ENCODE measurements at regions not wholly inside any gene's neighbourhood (a gene's known extent, or its start where the extent isn't known, plus 50 kb on each side); places are given as distances from the start of the nearest gene placed in this dataset.
"Not testable (repeated sequence)": the region's sequence is repeated elsewhere in the genome, so short reads cannot be mapped to it uniquely, and the experiment has no call there.

DNA sequence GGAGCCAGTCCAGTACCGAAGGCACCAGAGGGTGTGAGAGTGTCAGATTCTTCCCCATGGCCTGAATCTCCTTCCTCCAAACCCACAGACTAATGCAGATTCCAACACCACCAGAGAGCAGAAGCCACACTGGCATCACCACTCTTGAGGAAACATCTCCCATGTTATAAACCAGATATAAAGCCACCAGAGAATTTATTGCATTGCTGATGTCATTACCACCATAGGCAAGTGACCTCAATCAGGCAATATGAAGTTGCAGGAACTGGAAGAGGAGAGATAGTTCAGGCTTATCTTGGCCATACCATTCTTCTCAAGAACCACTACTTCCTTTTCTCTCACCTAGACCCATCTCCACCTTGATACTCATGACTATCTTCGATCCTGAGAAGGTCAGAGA is 653.4 kb downstream of the TMEM121 start:
- WGBS (ENCODE audit: insufficient coverage) = 33% methylated on average over 1 of the region's 2 CpGs
- ATAC-seq (ENCODE audit: low read depth) = no peak
- Mint-ChIP-seq H3K27ac (no peak overlapping the region), H3K4me1 (peaks cover under 1% of the 10 kb centered on the region), H3K4me3 (no peak overlapping the region), H3K27me3 (peaks cover 20% of the 10 kb centered on the region), H3K9me3 (ENCODE audit: insufficient read depth) (no peaks in the 10 kb centered on the region)
- Histone ChIP-seq H3K79me2 (ENCODE audit: control insufficient read depth, insufficient read depth, low read length) (no peaks in the 10 kb centered on the region), H4K20me1 (ENCODE audit: control insufficient read depth, insufficient read depth, low read length, poor library complexity, severe bottlenecking) (no peaks in the 10 kb centered on the region), H3K27me3 (replicated peaks in 1 of 4; ENCODE audit: control extremely low read depth in 1 of 4, control insufficient read depth in 3 of 4, insufficient read depth in 4 of 4, low read length in 3 of 4) (no peaks in the 10 kb centered on the region), H3K9ac (ENCODE audit: low read length) (no peak overlapping the region), H2AFZ (ENCODE audit: insufficient read depth, low read depth, low read length, poor library complexity, severe bottlenecking) (no peak overlapping the region), H3K36me3 (replicated peaks in 1 of 2; ENCODE audit: control extremely low read depth in 1 of 2, control insufficient read depth in 1 of 2, extremely low read depth in 1 of 2, insufficient read depth in 2 of 2, low read length in 1 of 2) (no peaks in the 10 kb centered on the region), H3K4me2 (replicated peaks; ENCODE audit: low read depth, low read length, poor library complexity, severe bottlenecking) (no peak overlapping the region), H3K4me3 (ENCODE audit: control extremely low read depth in 1 of 5, extremely low read depth in 1 of 5, insufficient read depth in 1 of 5, low read depth in 2 of 5, low read length in 4 of 5) (no peak overlapping the region), H3K4me1 (ENCODE audit: control insufficient read depth in 2 of 2, insufficient read depth in 2 of 2, low read length in 2 of 2) (no peaks in the 10 kb centered on the region), H3K27ac (ENCODE audit: low read length in 2 of 2) (no peak overlapping the region), H3K9me3 (ENCODE audit: control extremely low read depth in 1 of 3, control insufficient read depth in 2 of 3, insufficient read depth in 1 of 3, low read length in 2 of 3) (no peaks in the 10 kb centered on the region)
- no peak for DNase-seq
- TF ChIP-seq, protein P1, sequence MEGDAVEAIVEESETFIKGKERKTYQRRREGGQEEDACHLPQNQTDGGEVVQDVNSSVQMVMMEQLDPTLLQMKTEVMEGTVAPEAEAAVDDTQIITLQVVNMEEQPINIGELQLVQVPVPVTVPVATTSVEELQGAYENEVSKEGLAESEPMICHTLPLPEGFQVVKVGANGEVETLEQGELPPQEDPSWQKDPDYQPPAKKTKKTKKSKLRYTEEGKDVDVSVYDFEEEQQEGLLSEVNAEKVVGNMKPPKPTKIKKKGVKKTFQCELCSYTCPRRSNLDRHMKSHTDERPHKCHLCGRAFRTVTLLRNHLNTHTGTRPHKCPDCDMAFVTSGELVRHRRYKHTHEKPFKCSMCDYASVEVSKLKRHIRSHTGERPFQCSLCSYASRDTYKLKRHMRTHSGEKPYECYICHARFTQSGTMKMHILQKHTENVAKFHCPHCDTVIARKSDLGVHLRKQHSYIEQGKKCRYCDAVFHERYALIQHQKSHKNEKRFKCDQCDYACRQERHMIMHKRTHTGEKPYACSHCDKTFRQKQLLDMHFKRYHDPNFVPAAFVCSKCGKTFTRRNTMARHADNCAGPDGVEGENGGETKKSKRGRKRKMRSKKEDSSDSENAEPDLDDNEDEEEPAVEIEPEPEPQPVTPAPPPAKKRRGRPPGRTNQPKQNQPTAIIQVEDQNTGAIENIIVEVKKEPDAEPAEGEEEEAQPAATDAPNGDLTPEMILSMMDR (IDR thresholded peaks at IDR 0.05) = no peak
- TF ChIP-seq EZH2 (IDR thresholded peaks at IDR 0.05; ENCODE audit: borderline replicate concordance, insufficient read depth, low read depth, low read length, poor library complexity, severe bottlenecking) = no peak
- intact Hi-C loops (cut with micrococcal nuclease) = no loop called here
- POLR2A ChIA-PET = no interaction called here
- CTCF ChIA-PET = no interaction called here

DNA sequence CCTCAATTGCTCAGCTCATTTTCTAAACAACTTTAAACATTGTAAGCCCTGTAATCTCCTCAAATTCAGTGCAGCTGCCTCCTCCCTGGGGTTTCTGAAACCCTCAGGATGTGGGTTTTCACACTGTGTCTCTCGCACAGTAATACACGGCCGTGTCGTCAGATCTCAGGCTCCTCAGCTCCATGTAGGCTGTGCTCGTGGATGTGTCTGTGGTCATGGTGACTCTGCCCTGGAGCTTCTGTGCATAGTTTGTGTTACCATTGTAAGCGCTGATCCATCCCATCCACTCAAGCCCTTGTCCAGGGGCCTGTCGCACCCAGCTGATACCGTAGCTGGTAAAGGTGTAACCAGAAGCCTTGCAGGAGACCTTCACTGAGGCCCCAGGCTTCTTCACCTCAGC is 658.4 kb downstream of the TMEM121 start:
- H3K27me3 Mint-ChIP-seq = peaks cover 22% of the 10 kb centered on the region
- intact Hi-C loops (cut with micrococcal nuclease); H3K27ac ChIP-seq (ENCODE audit: low read length in 2 of 2): not testable (repeated sequence)

DNA sequence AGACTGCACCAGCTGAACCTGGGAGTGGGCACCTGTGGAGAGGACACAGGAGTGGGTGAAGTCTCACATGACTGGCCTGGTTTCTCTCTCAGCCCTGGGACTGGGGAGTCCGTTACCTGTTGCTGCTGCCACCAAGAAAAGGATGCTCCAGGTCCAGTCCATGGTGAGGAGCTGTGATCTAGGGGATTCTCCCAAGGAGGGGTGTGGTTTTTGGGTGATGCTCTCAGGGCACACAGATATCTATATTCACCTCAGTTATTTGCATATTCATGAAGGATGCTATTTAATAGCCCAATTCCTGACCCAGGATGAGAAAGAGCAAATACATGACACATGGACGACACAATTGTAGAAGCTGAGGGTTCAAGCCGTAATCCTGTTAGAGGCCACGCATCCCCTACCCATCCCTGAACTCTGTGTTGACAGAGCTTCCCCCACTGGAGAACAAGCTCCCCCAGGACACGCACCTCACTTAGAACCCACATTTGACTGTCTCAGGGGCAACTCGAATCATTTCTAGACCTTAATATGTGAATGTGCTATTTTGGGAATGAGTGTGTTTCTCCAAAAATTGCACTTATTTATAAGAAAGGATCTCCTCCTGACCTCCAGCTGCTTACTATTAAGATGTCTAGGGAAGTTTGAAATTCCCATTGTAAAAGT is 658.9 kb downstream of the TMEM121 start:
- ATAC-seq (ENCODE audit: low read depth) = peak; percentile 21
- H3K4me3 ChIP-seq (ENCODE audit: control extremely low read depth in 1 of 5, extremely low read depth in 1 of 5, insufficient read depth in 1 of 5, low read depth in 2 of 5, low read length in 4 of 5); H3K4me1 Mint-ChIP-seq; H3K4me1 ChIP-seq (ENCODE audit: control insufficient read depth in 2 of 2, insufficient read depth in 2 of 2, low read length in 2 of 2); DNase-seq; H3K9me3 ChIP-seq (ENCODE audit: control extremely low read depth in 1 of 3, control insufficient read depth in 2 of 3, insufficient read depth in 1 of 3, low read length in 2 of 3); H3K4me2 ChIP-seq (replicated peaks; ENCODE audit: low read depth, low read length, poor library complexity, severe bottlenecking); H2AFZ ChIP-seq (ENCODE audit: insufficient read depth, low read depth, low read length, poor library complexity, severe bottlenecking); H3K79me2 ChIP-seq (ENCODE audit: control insufficient read depth, insufficient read depth, low read length); H4K20me1 ChIP-seq (ENCODE audit: control insufficient read depth, insufficient read depth, low read length, poor library complexity, severe bottlenecking); H3K36me3 ChIP-seq (replicated peaks in 1 of 2; ENCODE audit: control extremely low read depth in 1 of 2, control insufficient read depth in 1 of 2, extremely low read depth in 1 of 2, insufficient read depth in 2 of 2, low read length in 1 of 2); H3K9ac ChIP-seq (ENCODE audit: low read length); H3K27ac ChIP-seq (ENCODE audit: low read length in 2 of 2); POLR2A ChIA-PET; H3K27me3 ChIP-seq (replicated peaks in 1 of 4; ENCODE audit: control extremely low read depth in 1 of 4, control insufficient read depth in 3 of 4, insufficient read depth in 4 of 4, low read length in 3 of 4); H3K9me3 Mint-ChIP-seq (ENCODE audit: insufficient read depth); CTCF ChIA-PET; intact Hi-C loops (cut with micrococcal nuclease); H3K27ac Mint-ChIP-seq: not testable (repeated sequence)
- no CpG with 5 or more reads among the region's 6 CpGs for WGBS (ENCODE audit: insufficient coverage)
- Mint-ChIP-seq H3K4me3 (peak overlapping the region; percentile 44), H3K27me3 (peaks cover 18% of the 10 kb centered on the region)

More for the DNA sequence above, 658.4 kb downstream of the TMEM121 start:
- CTCF ChIA-PET; H3K9me3 ChIP-seq (ENCODE audit: control extremely low read depth in 1 of 3, control insufficient read depth in 2 of 3, insufficient read depth in 1 of 3, low read length in 2 of 3); H3K27me3 ChIP-seq (replicated peaks in 1 of 4; ENCODE audit: control extremely low read depth in 1 of 4, control insufficient read depth in 3 of 4, insufficient read depth in 4 of 4, low read length in 3 of 4); ATAC-seq (ENCODE audit: low read depth); H2AFZ ChIP-seq (ENCODE audit: insufficient read depth, low read depth, low read length, poor library complexity, severe bottlenecking); H3K36me3 ChIP-seq (replicated peaks in 1 of 2; ENCODE audit: control extremely low read depth in 1 of 2, control insufficient read depth in 1 of 2, extremely low read depth in 1 of 2, insufficient read depth in 2 of 2, low read length in 1 of 2); H3K4me1 ChIP-seq (ENCODE audit: control insufficient read depth in 2 of 2, insufficient read depth in 2 of 2, low read length in 2 of 2); H3K79me2 ChIP-seq (ENCODE audit: control insufficient read depth, insufficient read depth, low read length); H3K9ac ChIP-seq (ENCODE audit: low read length); H3K4me3 Mint-ChIP-seq; H3K4me3 ChIP-seq (ENCODE audit: control extremely low read depth in 1 of 5, extremely low read depth in 1 of 5, insufficient read depth in 1 of 5, low read depth in 2 of 5, low read length in 4 of 5); H3K9me3 Mint-ChIP-seq (ENCODE audit: insufficient read depth); DNase-seq; H3K4me2 ChIP-seq (replicated peaks; ENCODE audit: low read depth, low read length, poor library complexity, severe bottlenecking); H3K4me1 Mint-ChIP-seq; POLR2A ChIA-PET; H4K20me1 ChIP-seq (ENCODE audit: control insufficient read depth, insufficient read depth, low read length, poor library complexity, severe bottlenecking): not testable (repeated sequence)
- H3K27ac Mint-ChIP-seq = peak overlapping the region; percentile 61
- 10% methylated on average over 6 of the region's 8 CpGs for WGBS (ENCODE audit: insufficient coverage)
